Neural cell (in vitro differentiated cells): ENCODE measurements at regions not wholly inside any gene's neighbourhood (a gene's known extent, or its start where the extent isn't known, plus 50 kb on each side); places are given as distances from the start of the nearest gene placed in this dataset.

Experiments
- H2AFZ ChIP-seq: fragments of 200-600, 300-800 bp; sonication (generic), shearing (Covaris generic); 2 replicates; pipeline ENCODE4 v1.6.0; 2014; ENCODE audit warnings: low read depth, mild to moderate bottlenecking, antibody characterized with exemption, low read length, moderate library complexity
- H3F3A ChIP-seq: fragments of 200-600 bp; shearing (Covaris generic); 2 replicates; pipeline ENCODE4 v1.6.1; 2016; ENCODE audit warnings: mild to moderate bottlenecking, moderate library complexity, mixed read lengths, antibody characterized with exemption, low read length; ENCODE audit not compliant: insufficient read depth, poor library complexity, severe bottlenecking
- H3K27ac ChIP-seq: fragments of 200-600, 300-800 bp; sonication (generic), shearing (Covaris generic); 2 replicates; pipeline ENCODE4 v1.5.1; 2014; ENCODE audit warnings: mild to moderate bottlenecking, low read length, moderate library complexity
- H3K27me3 ChIP-seq: fragments of 300-800, 200-600 bp; sonication (generic), shearing (Covaris generic); 2 replicates; pipeline ENCODE4 v1.6.0; 2014; ENCODE audit warnings: mild to moderate bottlenecking, low read depth, low read length, moderate library complexity; ENCODE audit not compliant: insufficient read depth
- H3K36me3 ChIP-seq: fragments of 300-800, 200-600 bp; sonication (generic), shearing (Covaris generic); 2 replicates; pipeline ENCODE4 v1.5.1; 2014; ENCODE audit warnings: mild to moderate bottlenecking, antibody characterized with exemption, low read length, moderate library complexity; ENCODE audit not compliant: insufficient read depth
- H3K4me2 ChIP-seq: fragments of 300-800, 200-600 bp; sonication (generic), shearing (Covaris generic); 2 replicates; pipeline ENCODE4 v1.6.0; 2014; ENCODE audit warnings: mild to moderate bottlenecking, low read length
- H3K4me3 ChIP-seq: fragments of 300-800, 200-600 bp; sonication (generic), shearing (Covaris generic); 2 replicates; pipeline ENCODE4 v1.5.1; 2014; ENCODE audit warnings: mild to moderate bottlenecking, low read length, moderate library complexity
- H3K79me2 ChIP-seq: fragments of 200-600 bp; shearing (Covaris generic); replicated peaks from 2 replicates; pipeline ENCODE4 v1.6.0; 2014; ENCODE audit warnings: mild to moderate bottlenecking, low read length, moderate library complexity; ENCODE audit not compliant: insufficient read depth
- H3K9ac ChIP-seq: fragments of 300-800, 200-600 bp; sonication (generic), shearing (Covaris generic); 2 replicates; pipeline ENCODE4 v1.6.1; 2016; ENCODE audit warnings: mild to moderate bottlenecking, low read length, mixed read lengths
- H3K9me2 ChIP-seq: fragments of 200-600 bp; shearing (Covaris generic); 2 replicates; pipeline ENCODE4 v1.6.1; 2016; ENCODE audit warnings: mild to moderate bottlenecking, low read length, mixed read lengths; ENCODE audit not compliant: insufficient read depth
- H3K9me3 ChIP-seq: fragments of 200-600, 300-800 bp; sonication (generic), shearing (Covaris generic); 2 replicates; pipeline ENCODE4 v1.6.1; 2016; ENCODE audit warnings: mild to moderate bottlenecking, mixed run types, low read length, moderate library complexity, mixed read lengths
- H4K20me1 ChIP-seq: fragments of 200-600 bp; shearing (Covaris generic); 2 replicates; pipeline ENCODE4 v1.6.1; 2016; ENCODE audit warnings: mild to moderate bottlenecking, mixed run types; ENCODE audit not compliant: insufficient read depth
- CTCF ChIP-seq: fragments of 450-650 bp; IDR thresholded peaks from 2 replicates; pipeline ENCODE4 v1.5.1; 2014; ENCODE audit warnings: antibody characterized with exemption, mild to moderate bottlenecking, moderate library complexity; ENCODE audit not compliant: poor library complexity, severe bottlenecking
- EP300 ChIP-seq: fragments of 450-650 bp; conservative IDR thresholded peaks from 2 replicates; pipeline ENCODE4 v1.6.1; 2014; ENCODE audit warnings: antibody characterized with exemption, mild to moderate bottlenecking, moderate library complexity; ENCODE audit not compliant: poor library complexity, severe bottlenecking
- EZH2 ChIP-seq: fragments of 200-600, 300-800 bp; shearing (Covaris generic), sonication (generic); IDR thresholded peaks from 2 replicates; pipeline ENCODE4 v1.6.1; 2014; ENCODE audit warnings: antibody characterized with exemption, low read length, borderline replicate concordance, mild to moderate bottlenecking; ENCODE audit not compliant: insufficient read depth, poor library complexity, severe bottlenecking
- MXI1 ChIP-seq: fragments of 450-650 bp; conservative IDR thresholded peaks from 2 replicates; pipeline ENCODE4 v1.6.1; 2014; ENCODE audit warnings: antibody characterized with exemption, mild to moderate bottlenecking; ENCODE audit not compliant: poor library complexity, severe bottlenecking
- POLR2AphosphoS5 ChIP-seq: IDR thresholded peaks from 2 replicates; pipeline ENCODE4 v1.6.1; 2012
- RAD21 ChIP-seq: fragments of 450-650 bp; conservative IDR thresholded peaks from 2 replicates; pipeline ENCODE4 v1.6.1; 2014; ENCODE audit warnings: antibody characterized with exemption, mild to moderate bottlenecking, moderate library complexity
- REST ChIP-seq: IDR thresholded peaks from 2 replicates; pipeline ENCODE4 v1.6.1; 2012; ENCODE audit warnings: borderline replicate concordance
- SMC3 ChIP-seq: fragments of 450-650 bp; conservative IDR thresholded peaks from 2 replicates; pipeline ENCODE4 v1.6.1; 2014; ENCODE audit warnings: antibody characterized with exemption, mild to moderate bottlenecking, moderate library complexity; ENCODE audit not compliant: poor library complexity
- TAF1 ChIP-seq: IDR thresholded peaks from 2 replicates; pipeline ENCODE4 v1.6.1; 2012; ENCODE audit warnings: low read depth

- no peak overlapping the region for H3K27ac ChIP-seq
These were observed 298.7 kb upstream of the ESRRG start for GRCh38 chr1:217021956-217022355.

GRCh38 chr1:217021400-217021799 is 298.2 kb upstream of the ESRRG start:
- no peaks in the 10 kb centered on the region for H3K9me3 ChIP-seq
- H3F3A ChIP-seq: no peaks in the 10 kb centered on the region
- H3K27me3 ChIP-seq: no peaks in the 10 kb centered on the region
- no peaks in the 10 kb centered on the region for H3K36me3 ChIP-seq
- H2AFZ ChIP-seq: no peak overlapping the region
- H3K4me3 ChIP-seq: no peak overlapping the region
- H4K20me1 ChIP-seq: no peaks in the 10 kb centered on the region
- H3K79me2 ChIP-seq: no peaks in the 10 kb centered on the region
- no peaks in the 10 kb centered on the region for H3K9me2 ChIP-seq
- no peak overlapping the region for H3K27ac ChIP-seq
- no peak overlapping the region for H3K9ac ChIP-seq
- no peak overlapping the region for H3K4me2 ChIP-seq
- TF ChIP-seq REST (no peak), SMC3 (no peak), POLR2AphosphoS5 (no peak), TAF1 (no peak), EP300 (no peak), MXI1 (no peak), CTCF (no peak)

More at GRCh38 chr1:217021956-217022355, 298.7 kb upstream of the ESRRG start:
- no peaks in the 10 kb centered on the region for H3K9me3 ChIP-seq
- no peak overlapping the region for H3K4me3 ChIP-seq
- H3K27me3 ChIP-seq: no peaks in the 10 kb centered on the region
- no peaks in the 10 kb centered on the region for H3K36me3 ChIP-seq
- H3K9me2 ChIP-seq: no peaks in the 10 kb centered on the region
- H3F3A ChIP-seq: no peaks in the 10 kb centered on the region
- H4K20me1 ChIP-seq: no peaks in the 10 kb centered on the region
- H2AFZ ChIP-seq: no peak overlapping the region
- no peaks in the 10 kb centered on the region for H3K79me2 ChIP-seq
- no peak overlapping the region for H3K9ac ChIP-seq
- H3K4me2 ChIP-seq: no peak overlapping the region
- TF ChIP-seq TAF1: no peak
- TF ChIP-seq REST: no peak
- TF ChIP-seq CTCF: no peak
- TF ChIP-seq MXI1: no peak
- no peak for TF ChIP-seq POLR2AphosphoS5
- no peak for TF ChIP-seq EZH2
- TF ChIP-seq SMC3: no peak
- no peak for TF ChIP-seq EP300
- TF ChIP-seq RAD21: no peak
